Lower leg skin (tissue), 4 donors: ENCODE measurements at regions not wholly inside any gene's neighbourhood (a gene's known extent, or its start where the extent isn't known, plus 50 kb on each side); places are given as distances from the start of the nearest gene placed in this dataset.

Experiments
- DNase-seq, 2 donors: peaks; one replicate each; pipeline ENCODE4 v3.0.0-alpha.2; 2019; ENCODE audit warnings: low spot score in 2 of 2
- H3K4me3 ChIP-seq: fragments of 200-600 bp; sonication (generic); 2 replicates; pipeline ENCODE4 v1.5.1; 2017; ENCODE audit warnings: mild to moderate bottlenecking, low read depth; ENCODE audit not compliant: poor library complexity, severe bottlenecking
- CTCF ChIP-seq, 3 donors: fragments of 450-650 bp; IDR thresholded peaks; one replicate each; pipeline ENCODE4 v1.5.1; 2016; ENCODE audit warnings: antibody characterized with exemption in 3 of 3, mild to moderate bottlenecking in 3 of 3, moderate library complexity in 2 of 3
- POLR2A ChIP-seq, 2 donors: fragments of 450-650 bp; IDR thresholded peaks; one replicate each; pipeline ENCODE4 v1.6.1; 2016 to 2017; ENCODE audit warnings: antibody characterized with exemption in 2 of 2, mild to moderate bottlenecking in 1 of 2, moderate library complexity in 1 of 2
- WGBS, 2 donors: methylation state at CpG; one replicate each; pipeline ENCODE4 v1.1.5; 2018; 5-methylcytosine and 5-hydroxymethylcytosine counted together
- intact Hi-C: fragments of 100-400 bp; cut with DNase I; formaldehyde crosslinking; loops from one replicate; pipeline ENCODE4 v1.15.0; 2023; ENCODE audit warnings: low total_unique reads

- DNase-seq, result no peak
- WGBS, 2 donors, result 94 to 95% methylated on average over 4 of the region's 4 CpGs
- TF ChIP-seq CTCF (IDR thresholded peaks at IDR 0.05) (no peak), POLR2A (IDR thresholded peaks at IDR 0.05) (no peak)
- intact Hi-C loops, result no loop called here
- no peak overlapping the region for H3K4me3 ChIP-seq
Observed at GRCh38 chr4:32000846-32001488, 1280.8 kb downstream of the PCDH7 start.

GRCh38 chr4:32002037-32002747, 1282.0 kb downstream of the PCDH7 start:
- TF ChIP-seq POLR2A (IDR thresholded peaks at IDR 0.05), result no peak
- TF ChIP-seq CTCF (IDR thresholded peaks at IDR 0.05), result no peak
- WGBS, 2 donors, result 67 to 72% methylated on average over 6 of the region's 6 CpGs
- H3K4me3 ChIP-seq, result no peak overlapping the region
- intact Hi-C loops, result no loop called here
- no peak for DNase-seq

GRCh38 chr4:32003548-32003947, 1283.4 kb downstream of the PCDH7 start:
- H3K4me3 ChIP-seq, result no peak overlapping the region
- intact Hi-C loops, result no loop called here
- no peak for TF ChIP-seq CTCF (IDR thresholded peaks at IDR 0.05)
- TF ChIP-seq POLR2A (IDR thresholded peaks at IDR 0.05), result no peak
- no peak for DNase-seq
- WGBS, 2 donors, result 59 to 61% methylated on average over 1 of the region's 1 CpG

- no peak overlapping the region for H3K4me3 ChIP-seq
- intact Hi-C loops, result no loop called here
- WGBS, 2 donors, result 76 to 89% methylated on average over 3 of the region's 3 CpGs
- DNase-seq, result no peak
- TF ChIP-seq CTCF (IDR thresholded peaks at IDR 0.05), result no peak
- TF ChIP-seq POLR2A (IDR thresholded peaks at IDR 0.05), result no peak
Observed at GRCh38 chr4:32010221-32010620, 1290.1 kb downstream of the PCDH7 start.

- DNase-seq, result no peak
- no peak for TF ChIP-seq CTCF (IDR thresholded peaks at IDR 0.05)
- no peak for TF ChIP-seq POLR2A (IDR thresholded peaks at IDR 0.05)
- intact Hi-C loops, result no loop called here
- 42 to 53% methylated on average over 1 of the region's 1 CpG for WGBS, 2 donors
- no peak overlapping the region for H3K4me3 ChIP-seq
Observed at GRCh38 chr4:32022071-32022470, 1301.9 kb downstream of the PCDH7 start.
